DLD1 (cell line): ENCODE measurements at regions not wholly inside any gene's neighbourhood (a gene's known extent, or its start where the extent isn't known, plus 50 kb on each side); places are given as distances from the start of the nearest gene placed in this dataset.

ENCODE experiments used
- in situ Hi-C: cut with HindIII; loops from 2 replicates; pipeline ENCODE4 v1.10.0; 2017; ENCODE audit warnings: low sequenced_read_pairs

- in situ Hi-C loops, result loop anchor here (5.0 kb wide), 1 partner anchor 42 kb away; no protein-coding TSS in a partner anchor
Measured at GRCh38 chr16:26189536-26189935, 497.8 kb downstream of the HS3ST4 start.

GRCh38 chr16:26194526-26194925 lies 502.8 kb downstream of the HS3ST4 start:
- in situ Hi-C loops, result no loop called here

GRCh38 chr16:26195225-26195624 lies 503.5 kb downstream of the HS3ST4 start:
- in situ Hi-C loops, result no loop called here

GRCh38 chr16:26196310-26196709 lies 504.6 kb downstream of the HS3ST4 start:
- in situ Hi-C loops, result no loop called here

- in situ Hi-C loops, result no loop called here
Measured at GRCh38 chr16:26196802-26197201, 505.0 kb downstream of the HS3ST4 start.

- in situ Hi-C loops, result no loop called here
Measured at GRCh38 chr16:26197707-26198106, 505.9 kb downstream of the HS3ST4 start.

GRCh38 chr16:26198221-26198620 lies 506.5 kb downstream of the HS3ST4 start:
- in situ Hi-C loops, result no loop called here

GRCh38 chr16:26204138-26204537 lies 512.4 kb downstream of the HS3ST4 start:
- in situ Hi-C loops, result no loop called here

- in situ Hi-C loops, result no loop called here
Measured at GRCh38 chr16:26211542-26211941, 519.8 kb downstream of the HS3ST4 start.

GRCh38 chr16:26212599-26212998 lies 520.8 kb downstream of the HS3ST4 start:
- in situ Hi-C loops, result no loop called here

GRCh38 chr16:26214581-26215174 lies 522.9 kb downstream of the HS3ST4 start:
- in situ Hi-C loops, result no loop called here

- in situ Hi-C loops, result no loop called here
Measured at GRCh38 chr16:26220894-26221293, 529.1 kb downstream of the HS3ST4 start.

GRCh38 chr16:26231647-26232046 lies 539.9 kb downstream of the HS3ST4 start:
- in situ Hi-C loops, result no loop called here

- in situ Hi-C loops, result no loop called here
Measured at GRCh38 chr16:26240807-26241206, 549.0 kb downstream of the HS3ST4 start.

- in situ Hi-C loops, result no loop called here
Measured at GRCh38 chr16:26247063-26247462, 555.3 kb downstream of the HS3ST4 start.

GRCh38 chr16:26252598-26252997 lies 560.8 kb downstream of the HS3ST4 start:
- in situ Hi-C loops, result no loop called here

- in situ Hi-C loops, result no loop called here
Measured at GRCh38 chr16:26261621-26262020, 569.9 kb downstream of the HS3ST4 start.

GRCh38 chr16:26263406-26263805 lies 571.6 kb downstream of the HS3ST4 start:
- in situ Hi-C loops, result no loop called here

GRCh38 chr16:26267641-26268040 lies 575.9 kb downstream of the HS3ST4 start:
- in situ Hi-C loops, result no loop called here

GRCh38 chr16:26269673-26270072 lies 577.9 kb downstream of the HS3ST4 start:
- in situ Hi-C loops, result no loop called here

- in situ Hi-C loops, result no loop called here
Measured at GRCh38 chr16:26273607-26274006, 581.8 kb downstream of the HS3ST4 start.

GRCh38 chr16:26275021-26275590 lies 583.3 kb downstream of the HS3ST4 start:
- in situ Hi-C loops, result no loop called here

GRCh38 chr16:26276289-26276688 lies 584.5 kb downstream of the HS3ST4 start:
- in situ Hi-C loops, result no loop called here
